Right forelimb (tissue), 1 donor: ENCODE measurements at regions not wholly inside any gene's neighbourhood (a gene's known extent, or its start where the extent isn't known, plus 50 kb on each side); places are given as distances from the start of the nearest gene placed in this dataset.

Experiments used
- DNase-seq: peaks from one replicate; pipeline ENCODE4 v3.0.0-alpha.2; 2018

DNA sequence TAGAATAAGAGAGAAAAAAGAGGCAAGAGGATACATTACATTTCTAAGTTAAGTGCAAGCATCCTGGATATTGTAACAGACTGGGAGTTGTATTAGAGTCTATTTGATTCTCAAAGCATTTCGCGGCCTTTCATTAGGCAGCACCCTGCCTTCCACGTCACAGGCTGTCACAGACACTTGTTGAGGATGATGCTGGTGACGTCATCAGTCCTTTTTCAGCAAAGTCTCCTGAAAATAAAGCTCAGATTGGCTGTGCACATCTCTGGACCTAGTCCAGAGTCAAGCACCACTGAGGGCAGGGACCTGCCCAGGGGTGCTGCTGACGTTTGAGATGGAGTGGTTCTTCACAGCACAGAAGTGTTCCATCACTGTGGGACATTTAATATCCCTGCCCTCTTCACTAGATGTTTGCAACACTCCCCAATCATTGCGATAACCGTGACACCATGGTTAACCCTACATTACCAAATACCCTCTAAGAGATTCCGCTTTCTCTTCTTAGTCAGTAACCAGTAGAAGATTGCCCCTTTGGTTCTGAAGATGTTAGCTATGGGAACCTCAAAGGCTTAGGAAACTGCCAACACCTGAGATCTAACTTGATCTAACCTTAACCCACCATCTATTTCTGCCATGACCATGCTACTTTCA, 72.7 kb upstream of the F3 start:
- DNase-seq: no peak

DNA sequence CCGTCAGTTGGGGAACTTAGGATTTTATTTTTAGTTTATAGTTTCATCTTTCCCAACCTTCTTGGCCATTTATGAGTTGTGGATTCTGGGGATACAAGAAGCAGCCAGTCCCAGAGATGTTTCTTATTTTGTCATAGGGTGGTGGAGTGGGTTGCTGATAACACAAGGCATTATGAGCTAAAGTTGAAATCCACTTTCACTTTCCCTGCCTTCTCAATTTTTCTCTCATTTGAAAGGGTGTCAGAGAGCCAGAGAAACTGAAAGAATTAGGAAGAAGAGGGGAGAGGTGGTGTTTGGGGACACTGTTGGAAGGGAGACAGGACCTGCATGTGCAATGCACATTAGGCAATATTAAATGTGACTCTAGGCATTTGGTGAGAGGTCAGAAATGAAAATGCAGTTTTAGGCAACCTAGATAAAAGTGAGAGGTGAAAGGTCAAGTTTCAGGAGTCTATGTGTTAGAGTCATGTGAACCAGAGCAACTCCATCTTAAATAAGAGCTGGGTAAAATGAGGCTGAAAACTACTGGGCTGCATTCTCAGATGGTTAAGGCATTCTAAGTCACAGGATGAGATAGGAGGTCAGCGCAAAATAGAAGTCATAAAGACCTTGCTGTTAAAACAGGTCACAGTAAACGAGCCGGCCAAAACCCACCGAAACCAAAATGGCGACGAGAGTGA, 71.1 kb upstream of the F3 start:
- no peak for DNase-seq

DNA sequence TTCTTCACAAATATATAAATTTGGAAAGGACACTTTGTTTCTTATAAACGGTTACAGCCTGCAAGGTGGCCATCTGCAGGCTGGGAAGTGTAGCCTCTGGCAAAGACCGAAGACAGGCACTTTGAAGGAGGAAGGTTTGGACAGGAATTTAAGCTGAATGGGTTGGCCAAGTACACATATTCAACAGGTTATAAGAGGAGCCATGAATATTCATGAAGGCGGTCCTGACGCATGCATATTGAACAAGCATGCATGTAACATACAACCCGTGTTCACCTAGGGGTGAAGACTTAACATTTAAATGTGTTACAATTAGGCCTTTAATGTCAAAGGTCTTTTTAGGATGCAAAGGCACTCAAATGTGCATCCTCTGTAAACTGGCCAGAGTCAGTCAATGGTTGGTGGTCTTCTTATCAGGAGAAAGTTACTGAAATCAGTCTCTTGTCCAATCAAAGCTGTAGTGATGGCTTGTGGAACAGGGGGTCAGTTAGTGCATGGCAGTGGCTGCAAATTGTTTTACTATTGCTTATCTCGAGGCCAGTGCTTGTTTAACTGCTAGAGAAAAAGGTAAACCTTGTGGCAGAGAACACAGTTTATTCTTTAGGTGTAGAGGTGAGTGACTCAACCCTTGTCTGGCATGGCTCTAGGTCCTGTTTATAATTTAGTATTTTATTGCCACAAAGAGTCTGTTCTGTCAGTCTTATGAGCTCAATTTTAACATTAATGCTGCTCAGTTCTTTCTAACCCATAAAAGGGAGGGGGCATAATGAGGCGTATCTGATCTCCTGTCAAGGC, 70.3 kb upstream of the F3 start:
- no peak for DNase-seq

DNA sequence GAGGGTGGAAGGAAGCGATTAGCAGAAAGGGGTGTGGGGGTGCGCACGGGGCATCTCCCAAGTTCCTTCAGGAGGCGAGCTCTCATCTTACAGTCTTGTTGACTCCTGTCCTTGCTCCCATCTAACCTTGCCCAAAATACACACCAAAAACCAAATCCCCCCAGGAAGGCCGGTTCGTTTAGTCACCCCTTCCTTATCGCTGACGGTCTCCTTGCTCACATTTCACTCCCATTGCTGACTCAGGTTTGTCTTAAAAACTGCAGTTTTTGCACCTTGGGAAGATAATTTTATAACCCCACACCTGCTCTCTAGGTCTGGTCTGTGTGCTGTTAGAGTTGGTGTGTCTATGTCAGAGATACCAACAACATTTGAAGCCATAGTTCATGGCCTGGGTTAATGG, 68.1 kb upstream of the F3 start:
- DNase-seq: no peak

DNA sequence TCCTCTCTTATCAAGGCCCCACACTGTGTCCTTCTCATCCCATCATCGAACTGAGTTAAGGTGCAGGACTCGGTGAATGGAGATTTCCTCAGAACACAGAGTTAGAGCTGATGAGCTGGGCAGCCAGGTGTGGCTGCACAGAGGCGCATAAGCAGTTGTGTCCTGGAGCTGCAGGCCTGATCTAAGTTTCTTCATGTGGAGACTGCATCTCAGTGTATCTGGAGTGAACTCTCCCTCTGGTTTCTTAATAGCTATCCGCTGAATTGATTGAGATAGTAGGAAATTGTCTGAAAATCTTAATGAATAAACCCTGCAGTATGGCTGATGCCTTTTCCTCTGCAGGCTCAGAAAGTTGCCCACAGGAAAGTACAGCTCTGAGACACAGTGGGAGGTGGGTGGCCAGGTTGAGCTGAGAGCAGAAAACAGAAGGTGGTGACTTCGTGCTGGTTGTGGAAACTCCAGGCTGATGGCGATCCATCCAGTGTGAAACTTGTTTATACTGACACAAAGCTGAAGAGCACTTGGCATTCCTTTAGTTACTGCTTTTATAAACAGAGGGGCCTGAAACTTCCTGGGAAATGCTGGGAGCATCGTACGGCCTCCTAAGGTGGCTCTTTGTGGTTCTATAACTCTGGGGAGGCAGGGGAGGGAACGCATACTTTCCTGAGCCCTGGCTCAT, 67.4 kb upstream of the F3 start:
- DNase-seq: no peak

DNA sequence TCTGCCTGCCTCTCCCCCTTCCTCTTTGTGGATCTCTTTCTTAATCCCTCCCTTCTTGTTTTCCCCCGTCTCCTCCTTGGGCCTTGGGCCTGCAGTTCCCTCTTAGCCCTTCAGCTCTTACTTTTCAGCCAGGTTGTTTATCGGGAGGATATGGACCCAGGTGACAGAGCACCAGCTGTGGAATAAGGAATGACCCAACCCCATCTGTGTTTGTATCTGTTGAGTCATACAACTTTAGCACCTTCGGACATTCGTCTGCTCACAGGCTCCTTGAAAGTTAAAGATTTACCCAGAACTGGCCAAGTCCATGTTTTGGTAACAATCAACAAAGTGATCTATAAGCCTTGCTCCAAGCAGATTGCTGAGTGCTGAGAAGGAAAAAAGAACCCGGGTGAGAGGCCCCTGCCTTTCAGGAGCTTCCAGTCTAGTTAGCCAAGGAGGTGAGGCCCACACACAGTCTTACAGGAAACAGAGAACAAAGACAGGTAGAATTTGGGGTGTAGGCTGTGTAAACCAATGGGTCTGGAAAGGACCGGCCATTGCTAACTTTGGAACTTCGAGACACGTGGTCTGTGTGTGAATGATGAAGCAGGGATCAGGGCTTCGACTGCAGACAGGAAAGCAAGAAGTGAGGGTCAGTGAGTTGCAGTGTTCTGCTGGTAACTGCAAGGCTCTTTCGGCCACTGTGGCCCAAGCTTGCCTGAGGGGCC, 66.7 kb upstream of the F3 start:
- no peak for DNase-seq

DNA sequence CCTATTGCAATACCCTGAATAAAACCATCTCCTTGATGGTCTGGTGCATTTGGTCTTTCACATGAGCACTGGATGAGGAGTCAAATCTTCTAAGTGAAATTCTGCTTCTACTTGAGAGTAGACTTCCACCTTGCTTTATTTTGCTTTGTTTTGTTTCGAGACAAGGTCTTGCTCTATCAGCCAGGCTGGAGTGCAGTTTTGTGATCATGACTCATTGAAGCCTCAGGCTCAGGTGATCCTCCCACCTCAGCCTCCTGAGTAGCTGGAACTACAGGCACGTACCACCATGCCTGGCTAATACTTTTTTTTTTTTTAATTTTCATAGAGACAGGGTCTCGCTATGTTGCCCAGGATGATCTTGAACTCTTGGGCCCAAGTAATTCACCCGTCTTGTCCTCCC, 65.8 kb upstream of the F3 start:
- DNase-seq: no peak

DNA sequence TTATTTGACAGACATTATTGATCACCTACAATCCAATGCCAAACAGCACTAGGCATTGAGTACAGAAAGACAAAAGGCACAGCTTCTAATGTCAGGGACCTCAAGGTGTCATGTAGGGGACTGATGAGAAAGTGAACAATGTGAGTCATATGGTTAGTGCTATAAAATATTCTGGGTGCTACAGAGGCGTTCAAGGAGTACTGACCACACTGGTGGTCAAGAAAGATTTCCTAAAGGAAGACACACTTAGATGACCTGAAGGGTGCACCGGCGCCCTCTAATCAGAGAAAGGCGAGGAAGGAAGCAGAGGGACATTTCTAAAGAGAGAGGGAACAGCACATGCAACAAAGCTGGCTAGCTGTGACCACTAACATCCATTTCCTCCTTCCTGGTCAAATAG, 64.9 kb upstream of the F3 start:
- DNase-seq: no peak

DNA sequence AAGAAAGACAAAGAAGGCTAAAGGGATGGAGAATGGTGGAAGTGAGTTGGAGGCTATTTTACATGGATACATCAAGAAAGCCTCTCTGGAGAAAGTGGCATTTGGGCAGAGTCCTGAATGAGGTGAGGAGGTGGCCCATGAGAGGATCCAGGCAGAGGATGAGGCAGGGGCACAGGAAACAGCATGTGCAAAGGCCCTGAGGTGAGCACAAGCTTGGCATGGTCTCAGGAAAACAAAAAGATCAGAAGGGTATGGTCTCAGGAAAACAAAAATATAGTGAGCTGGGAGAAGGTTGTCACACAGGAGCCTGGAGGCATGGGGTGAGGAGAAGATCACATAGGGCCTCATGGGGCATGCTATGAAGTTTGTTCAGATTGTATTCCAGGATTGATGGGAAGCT, 62.1 kb upstream of the F3 start:
- no peak for DNase-seq

DNA sequence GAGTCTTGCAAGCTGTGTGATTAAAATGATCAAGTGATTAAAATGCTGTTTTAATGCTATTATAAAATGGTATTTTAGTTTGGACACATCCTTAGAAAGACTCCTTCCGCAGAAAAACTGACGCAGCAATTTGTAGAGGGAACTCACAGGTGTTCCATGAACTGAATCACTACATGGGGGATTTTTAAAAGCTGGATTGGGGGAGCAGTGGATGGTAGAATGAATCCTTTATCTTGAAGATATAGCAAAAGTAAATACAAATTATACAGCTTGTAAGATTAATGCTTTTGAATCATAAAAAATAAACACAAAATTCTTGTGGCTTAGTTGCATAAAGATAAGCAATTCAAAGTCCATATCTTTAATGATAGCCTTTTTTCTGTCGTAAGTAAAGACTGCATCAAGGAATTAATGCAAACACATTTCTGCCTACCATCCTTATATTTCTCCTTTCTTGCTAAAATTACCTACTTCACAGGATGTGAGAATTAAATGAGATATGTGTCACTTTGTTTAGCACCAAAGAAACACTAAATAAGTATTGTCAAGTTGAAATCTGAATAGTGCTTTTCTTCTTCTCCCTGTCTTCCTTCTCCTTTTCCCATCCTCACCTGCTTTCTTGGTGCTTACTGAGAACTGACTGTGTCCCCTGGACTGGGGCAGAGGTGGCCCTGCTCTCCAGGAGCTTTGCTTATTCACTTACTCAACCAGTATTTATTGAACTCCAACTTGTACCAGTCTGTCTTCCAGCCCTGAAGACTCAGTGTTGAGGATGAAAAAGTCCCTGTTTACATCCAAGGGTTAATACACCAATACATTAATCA, 61.5 kb upstream of the F3 start:
- DNase-seq: no peak

DNA sequence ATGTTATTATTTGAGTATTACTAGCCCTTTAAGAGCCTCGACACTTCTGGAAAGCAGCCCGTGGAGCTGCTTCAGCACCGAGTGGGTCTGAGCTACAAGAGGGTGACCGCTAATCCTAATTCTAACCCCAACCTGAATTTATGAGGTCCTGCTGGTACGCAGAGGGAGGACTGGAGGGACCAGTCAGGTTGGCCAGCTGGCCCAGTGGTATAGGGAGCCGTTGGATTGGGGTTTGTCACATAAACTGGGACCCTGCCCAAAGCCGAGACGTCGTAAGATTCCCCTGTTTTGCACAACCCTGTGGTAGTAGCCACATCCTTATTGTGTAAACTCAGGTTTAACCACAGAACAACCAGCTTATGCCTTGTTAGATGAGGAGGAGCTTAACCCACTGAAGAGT, 60.8 kb upstream of the F3 start:
- DNase-seq: no peak

DNA sequence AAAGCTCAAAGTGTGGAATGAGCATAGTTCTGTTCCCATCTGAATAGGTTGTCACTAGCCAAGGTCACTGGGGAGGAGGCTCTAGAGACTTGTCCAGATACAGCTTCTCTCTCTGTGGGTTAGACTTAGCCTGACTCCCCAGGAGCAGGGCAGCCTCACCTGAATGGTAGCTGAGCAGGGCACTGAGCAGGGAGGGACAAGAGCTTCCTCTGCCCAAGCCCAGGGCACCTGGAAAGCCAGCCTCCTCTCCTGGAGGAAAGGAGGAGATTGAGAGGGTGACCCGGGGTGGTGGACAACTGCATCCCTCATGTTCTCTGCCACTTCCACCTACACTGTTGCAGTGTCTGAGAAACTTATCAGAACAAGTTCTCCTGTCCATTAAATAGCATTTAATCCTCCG, 59.0 kb upstream of the F3 start:
- DNase-seq: no peak

DNA sequence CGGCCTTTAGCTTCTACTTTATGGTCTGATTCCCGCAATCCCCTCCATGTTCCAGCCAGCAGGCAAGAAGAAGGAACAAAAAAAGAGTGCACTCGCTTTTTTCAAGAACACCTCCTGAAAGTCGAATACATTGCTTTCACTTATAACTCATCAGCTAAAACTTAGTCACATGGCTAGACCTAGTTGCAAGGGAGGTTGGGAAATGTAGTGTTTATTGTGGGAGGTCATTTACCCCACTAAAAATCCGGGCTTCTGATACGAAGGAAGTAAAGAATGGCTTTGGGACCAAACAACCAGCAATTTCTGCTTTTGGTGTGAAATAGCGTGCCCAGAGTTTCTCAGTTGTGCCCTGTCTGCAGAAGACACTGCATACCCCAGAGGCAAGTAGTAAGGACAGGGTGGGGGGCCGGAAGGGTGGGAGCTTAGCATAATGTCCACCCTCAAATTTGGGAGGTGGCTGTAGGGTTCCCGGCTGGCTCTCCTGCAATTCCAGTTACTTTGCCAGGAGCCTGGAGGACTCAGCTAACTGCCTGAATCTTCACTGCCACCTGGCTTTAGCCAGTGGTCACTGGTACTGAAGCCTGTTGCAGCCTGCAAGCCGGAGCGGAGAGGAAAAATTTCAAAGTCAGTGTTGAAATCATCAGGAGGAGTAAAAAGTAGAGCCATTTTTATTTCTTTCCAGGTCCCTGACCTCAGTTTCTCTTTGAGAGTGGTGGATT, 57.7 kb upstream of the F3 start:
- no peak for DNase-seq

DNA sequence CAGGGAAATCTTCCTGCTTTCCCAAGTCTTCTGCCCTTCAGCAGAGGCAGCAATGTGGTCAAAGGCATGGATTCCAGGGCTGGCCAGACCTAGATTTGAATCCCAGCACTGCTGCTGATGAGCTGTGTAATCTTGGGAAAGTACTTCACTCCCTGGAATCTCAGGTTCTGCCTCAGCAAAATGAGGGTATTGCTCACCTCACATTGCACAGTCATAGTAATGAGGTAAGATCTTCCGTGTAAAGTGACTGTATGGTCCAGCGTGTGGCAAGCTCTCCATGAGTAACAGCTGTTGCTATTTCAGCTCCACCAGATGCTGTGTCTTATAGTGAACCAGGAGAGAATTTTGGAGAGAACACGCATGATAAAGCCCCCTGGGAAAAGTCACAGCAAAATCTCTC, 56.1 kb upstream of the F3 start:
- DNase-seq: no peak

DNA sequence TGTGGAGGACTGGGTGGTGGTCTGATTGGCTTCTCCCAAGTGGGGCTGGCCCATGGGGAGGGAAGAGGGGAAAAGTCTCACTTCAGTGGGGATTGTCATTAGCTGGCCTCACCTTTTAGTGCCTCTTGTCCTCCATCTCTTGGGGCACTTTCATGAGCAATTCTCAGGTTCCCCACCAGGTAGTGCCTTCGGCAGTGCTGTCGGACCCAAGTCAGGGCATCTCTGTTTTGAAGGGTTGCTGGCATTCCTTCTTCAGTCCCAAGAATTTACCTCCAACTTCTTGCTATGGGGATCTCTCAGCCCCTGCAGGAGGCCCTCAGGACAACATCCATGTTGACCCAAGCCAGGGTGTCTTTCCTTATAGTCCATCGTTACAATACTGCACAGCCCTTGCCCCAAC, 54.7 kb upstream of the F3 start:
- DNase-seq: no peak

DNA sequence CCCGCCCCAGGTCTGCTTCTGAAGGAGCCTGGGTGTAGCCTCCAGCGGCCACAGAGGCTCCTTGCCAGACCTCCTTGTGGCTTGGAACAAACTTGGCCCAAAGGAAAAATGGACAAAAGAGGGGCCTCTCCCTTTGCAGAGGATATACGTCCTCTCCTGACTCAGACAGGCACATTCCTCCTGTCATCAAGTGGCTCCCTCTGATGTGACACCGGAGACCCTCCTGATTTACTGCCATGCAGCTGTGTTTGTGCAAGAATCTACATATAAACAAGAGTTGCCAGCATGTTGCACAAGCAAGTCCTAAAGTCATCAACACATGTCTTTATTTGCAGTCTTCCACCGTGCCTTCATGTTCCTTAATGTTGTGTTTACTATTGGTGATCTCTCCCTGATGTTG, 54.1 kb upstream of the F3 start:
- DNase-seq: no peak

DNA sequence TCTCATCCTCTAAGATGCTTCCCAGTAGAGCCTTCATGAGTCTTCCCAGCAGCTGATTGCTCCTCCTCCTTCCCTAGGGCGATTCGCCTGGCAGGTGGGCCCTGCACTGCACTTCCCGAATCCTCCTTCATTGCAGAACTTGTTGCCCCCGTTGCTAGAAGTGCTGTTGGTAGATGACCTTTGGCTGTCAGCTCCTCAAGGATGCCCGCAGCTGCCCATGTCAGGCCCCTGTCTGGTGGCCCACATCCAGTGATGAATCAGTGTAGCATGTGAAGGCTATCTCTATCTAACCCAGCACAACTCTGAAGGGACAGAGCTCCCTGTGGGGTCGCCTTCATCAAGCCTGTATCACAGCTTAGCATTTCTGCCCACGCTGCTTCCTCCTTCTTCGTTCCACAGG, 52.1 kb upstream of the F3 start:
- DNase-seq: no peak

DNA sequence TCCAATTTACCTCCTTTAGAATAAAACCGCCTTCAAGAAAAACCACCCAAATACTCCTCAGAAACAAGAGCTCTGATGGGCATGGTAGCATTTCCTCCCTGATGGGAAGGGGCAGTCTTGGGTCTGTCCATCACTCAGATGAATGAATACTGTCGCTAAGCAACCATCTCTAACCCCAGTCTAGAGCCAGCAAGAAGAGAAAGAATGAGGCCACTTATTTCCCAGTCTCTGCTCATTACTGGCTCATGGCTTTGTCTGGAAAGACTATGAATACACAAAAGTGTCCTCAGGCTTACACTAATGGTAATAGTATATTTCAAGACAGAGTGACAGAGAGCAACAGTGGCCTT, 51.0 kb upstream of the F3 start:
- no peak for DNase-seq

DNA sequence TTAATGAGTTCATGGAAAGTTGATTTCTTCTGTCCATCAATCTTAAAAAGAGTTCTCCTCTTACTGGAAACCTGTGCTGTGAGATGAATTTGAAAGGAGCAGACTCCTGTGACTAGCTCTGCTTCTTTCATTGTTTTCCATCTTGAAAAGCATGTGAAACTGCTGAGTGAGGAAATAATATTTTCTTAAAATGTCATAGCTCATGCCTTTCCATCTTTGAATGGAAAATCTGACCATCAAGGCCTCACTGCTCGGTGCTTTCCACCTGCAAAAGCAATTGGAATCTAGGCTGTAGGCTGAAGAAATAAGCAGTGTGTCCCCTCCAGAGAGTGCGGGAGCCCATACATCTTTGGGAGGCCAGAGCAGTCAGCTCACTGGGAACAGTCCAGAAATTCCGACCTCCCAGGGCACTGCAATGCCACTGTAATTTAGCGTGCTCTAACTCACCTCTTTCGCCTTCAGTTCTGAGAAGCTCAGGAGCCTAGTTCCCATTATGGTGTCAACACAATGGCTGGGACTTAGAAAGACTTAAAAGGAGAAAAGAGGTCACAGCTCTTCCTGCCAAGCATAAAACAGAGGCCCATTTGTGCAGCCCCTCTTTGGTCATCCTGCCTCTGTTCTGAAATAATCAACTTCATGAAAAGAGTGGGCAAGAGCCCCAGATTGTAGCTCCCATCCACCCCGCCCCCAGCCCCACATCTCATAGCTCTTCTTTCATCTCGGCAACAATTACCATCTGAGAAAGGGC, 50.4 kb upstream of the F3 start:
- DNase-seq: no peak
